Fibroblast of lung (primary cell): ENCODE measurements at regions not wholly inside any gene's neighbourhood (a gene's known extent, or its start where the extent isn't known, plus 50 kb on each side); places are given as distances from the start of the nearest gene placed in this dataset.

Experiments used
- DNase-seq, 2 donors: peaks; one replicate each; pipeline versions ENCODE4 v3.0.0 to v3.0.0-alpha.2; 2010; ENCODE audit warnings: low read depth in 2 of 2
- H2AFZ ChIP-seq: 2 replicates; pipeline ENCODE4 v1.5.1; 2012; ENCODE audit warnings: low read length, control low read depth, inconsistent platforms
- H3K27ac ChIP-seq: 2 replicates; pipeline ENCODE4 v1.5.1; 2011; ENCODE audit warnings: low read length, control low read depth; ENCODE audit not compliant: insufficient read depth
- H3K27me3 ChIP-seq: 2 replicates; pipeline ENCODE4 v1.5.1; 2011; ENCODE audit warnings: mild to moderate bottlenecking, low read length; ENCODE audit not compliant: control insufficient read depth, insufficient read depth
- H3K36me3 ChIP-seq: 2 replicates; pipeline ENCODE4 v1.5.1; 2011; ENCODE audit warnings: low read length; ENCODE audit not compliant: control insufficient read depth, insufficient read depth
- H3K4me1 ChIP-seq: 2 replicates; pipeline ENCODE4 v1.5.1; 2011; ENCODE audit warnings: low read length; ENCODE audit not compliant: control insufficient read depth, insufficient read depth; ENCODE audit errors: extremely low read depth
- H3K4me2 ChIP-seq: 2 replicates; pipeline ENCODE4 v1.5.1; 2011; ENCODE audit warnings: low read length, control low read depth; ENCODE audit not compliant: insufficient read depth; ENCODE audit errors: extremely low read depth
- H3K4me3 ChIP-seq, 4 experiments: fragments of 200-600 bp in 1 of 4; sonication (generic) in 1 of 4; replicated peaks in 1 of 4; 2 replicates each; pipeline ENCODE4 v1.5.1; 2011 to 2016; ENCODE audit warnings: low read length in 4 of 4, low read depth in 3 of 4, mild to moderate bottlenecking in 3 of 4, control low read depth in 2 of 4, inconsistent platforms in 1 of 4, mixed read lengths in 1 of 4; ENCODE audit not compliant: insufficient read depth in 1 of 4; ENCODE audit errors: control extremely low read depth in 1 of 4
- H3K79me2 ChIP-seq: 2 replicates; pipeline ENCODE4 v1.5.1; 2012; ENCODE audit warnings: mild to moderate bottlenecking, low read length, inconsistent platforms; ENCODE audit not compliant: control insufficient read depth, insufficient read depth
- H3K9ac ChIP-seq: 2 replicates; pipeline ENCODE4 v1.5.1; 2011; ENCODE audit warnings: mild to moderate bottlenecking, low read length, control low read depth; ENCODE audit not compliant: insufficient read depth
- H3K9me3 ChIP-seq: 2 replicates; pipeline ENCODE4 v1.5.1; 2012; ENCODE audit warnings: low read depth, low read length; ENCODE audit not compliant: control insufficient read depth, insufficient read depth
- H4K20me1 ChIP-seq: 2 replicates; pipeline ENCODE4 v1.5.1; 2011; ENCODE audit warnings: low read length; ENCODE audit not compliant: control insufficient read depth, insufficient read depth; ENCODE audit errors: extremely low read depth
- CTCF ChIP-seq, 2 donors: IDR thresholded peaks in 1 of 2; conservative IDR thresholded peaks in 1 of 2; 1 replicate in 1 of 2; 2 replicates in 1 of 2; pipeline ENCODE4 v1.5.1; 2011 to 2012; ENCODE audit warnings: low read length in 2 of 2, control low read depth in 1 of 2, inconsistent platforms in 1 of 2, low read depth in 1 of 2, mild to moderate bottlenecking in 1 of 2
- EZH2 ChIP-seq: IDR thresholded peaks from 2 replicates; pipeline ENCODE4 v1.5.1; 2012; ENCODE audit warnings: low read length, control low read depth, mild to moderate bottlenecking; ENCODE audit errors: missing control alignments

GRCh38 chr16:86062271-86062965 is 163.5 kb downstream of the IRF8 start:
- Histone ChIP-seq H4K20me1 (no peaks in the 10 kb centered on the region), H3K4me1 (no peaks in the 10 kb centered on the region), H2AFZ (no peak overlapping the region), H3K36me3 (no peaks in the 10 kb centered on the region), H3K27me3 (peaks cover 13% of the 10 kb centered on the region), H3K79me2 (no peaks in the 10 kb centered on the region), H3K9me3 (no peaks in the 10 kb centered on the region), H3K9ac (no peak overlapping the region), H3K4me3 (no peak overlapping the region), H3K4me2 (no peak overlapping the region), H3K27ac (no peak overlapping the region)
- TF ChIP-seq EZH2 (no peak), CTCF (conservative IDR thresholded peaks at IDR 0.05 in 1 of 2, IDR thresholded peaks at IDR 0.05 in 1 of 2; ENCODE audit: low read depth in 1 of 2, low read length in 2 of 2) (no peak)
- no peak for DNase-seq

GRCh38 chr16:86063760-86064405 is 164.9 kb downstream of the IRF8 start:
- H3K9ac ChIP-seq, result no peak overlapping the region
- H2AFZ ChIP-seq, result no peak overlapping the region
- no peaks in the 10 kb centered on the region for H4K20me1 ChIP-seq
- no peak for DNase-seq
- TF ChIP-seq EZH2 (no peak), CTCF (conservative IDR thresholded peaks at IDR 0.05 in 1 of 2, IDR thresholded peaks at IDR 0.05 in 1 of 2; ENCODE audit: low read depth in 1 of 2, low read length in 2 of 2) (no peak)
- H3K79me2 ChIP-seq, result no peaks in the 10 kb centered on the region
- peaks cover 13% of the 10 kb centered on the region for H3K27me3 ChIP-seq
- no peak overlapping the region for H3K4me3 ChIP-seq
- no peak overlapping the region for H3K4me2 ChIP-seq
- H3K9me3 ChIP-seq, result no peaks in the 10 kb centered on the region
- H3K36me3 ChIP-seq, result no peaks in the 10 kb centered on the region
- no peaks in the 10 kb centered on the region for H3K4me1 ChIP-seq
- H3K27ac ChIP-seq, result no peak overlapping the region

- no peaks in the 10 kb centered on the region for H3K79me2 ChIP-seq
- H3K9me3 ChIP-seq, result no peaks in the 10 kb centered on the region
- H3K27ac ChIP-seq, result no peak overlapping the region
- no peaks in the 10 kb centered on the region for H3K36me3 ChIP-seq
- DNase-seq, result no peak
- no peaks in the 10 kb centered on the region for H4K20me1 ChIP-seq
- TF ChIP-seq CTCF (conservative IDR thresholded peaks at IDR 0.05 in 1 of 2, IDR thresholded peaks at IDR 0.05 in 1 of 2; ENCODE audit: low read depth in 1 of 2, low read length in 2 of 2), result no peak
- TF ChIP-seq EZH2, result no peak
- no peaks in the 10 kb centered on the region for H3K4me1 ChIP-seq
- H3K27me3 ChIP-seq, result peaks cover 8% of the 10 kb centered on the region
- H3K4me2 ChIP-seq, result no peak overlapping the region
- no peak overlapping the region for H3K4me3 ChIP-seq
- no peak overlapping the region for H3K9ac ChIP-seq
- no peak overlapping the region for H2AFZ ChIP-seq
These were observed 165.7 kb downstream of the IRF8 start for GRCh38 chr16:86064431-86065250.
